Naive thymus-derived CD4-positive, alpha-beta T cell (primary cell): ENCODE measurements at regions not wholly inside any gene's neighbourhood (a gene's known extent, or its start where the extent isn't known, plus 50 kb on each side); places are given as distances from the start of the nearest gene placed in this dataset.

Experiments used
- ATAC-seq: fragments of 150-1000 bp; cut with Tn5 transposase; 2 replicates; pipeline ENCODE4 v1.10.0; 2021; ENCODE audit warnings: mild to moderate bottlenecking, moderate library complexity
- CTCF ChIA-PET: fragments of 350-600 bp; sonication (Branson Sonifier 250); formaldehyde crosslinking; loops from one replicate; lab custom pipeline; 2021; ENCODE audit warnings: antibody characterized with exemption; lab: Charles Lee
- POLR2A ChIA-PET: fragments of 350-600 bp; sonication (Branson Sonifier 250); formaldehyde crosslinking; loops from one replicate; lab custom pipeline; 2021; ENCODE audit warnings: antibody characterized with exemption, inconsistent platforms; lab: Charles Lee
- DNase-seq, 9 donors: peaks; one replicate each; pipeline versions ENCODE4 v3.0.0 to v3.0.0-alpha.2; 2020 to 2022; ENCODE audit warnings: mixed read lengths in 1 of 9
- H3K27ac ChIP-seq: one replicate; pipeline ENCODE4 v1.7.0; 2013; ENCODE audit warnings: mild to moderate bottlenecking, low read depth, low read length, moderate library complexity
- H3K27me3 ChIP-seq, 2 donors: one replicate each; pipeline ENCODE4 v1.7.0; 2013; ENCODE audit warnings: low read length in 2 of 2, mild to moderate bottlenecking in 2 of 2, moderate library complexity in 2 of 2; ENCODE audit not compliant: control insufficient read depth in 2 of 2, insufficient read depth in 2 of 2
- H3K36me3 ChIP-seq, 3 experiments: 1 replicate in 2 of 3; 2 replicates in 1 of 3; pipeline ENCODE4 v1.7.0; 2013; ENCODE audit warnings: low read length in 3 of 3, mild to moderate bottlenecking in 3 of 3, moderate library complexity in 1 of 3; ENCODE audit not compliant: insufficient read depth in 3 of 3, control insufficient read depth in 2 of 3
- H3K4me1 ChIP-seq, 2 donors: one replicate each; pipeline ENCODE4 v1.7.0; 2013; ENCODE audit warnings: low read length in 2 of 2, mild to moderate bottlenecking in 2 of 2, moderate library complexity in 1 of 2; ENCODE audit not compliant: control insufficient read depth in 2 of 2, insufficient read depth in 2 of 2
- H3K4me3 ChIP-seq: 2 replicates; pipeline ENCODE4 v1.7.0; 2013; ENCODE audit warnings: mild to moderate bottlenecking, low read length
- H3K9me3 ChIP-seq, 3 experiments: 1 replicate in 2 of 3; 2 replicates in 1 of 3; pipeline ENCODE4 v1.7.0; 2013; ENCODE audit warnings: low read length in 3 of 3; ENCODE audit not compliant: control insufficient read depth in 2 of 3
- H3K27ac Mint-ChIP-seq, 9 donors: one replicate each; pipeline ENCODE4 v1.8.0; 2020 to 2022; ENCODE audit warnings: mixed read lengths in 9 of 9, mild to moderate bottlenecking in 8 of 9, moderate library complexity in 5 of 9, inconsistent platforms in 2 of 9
- H3K27me3 Mint-ChIP-seq, 5 donors: one replicate each; pipeline ENCODE4 v1.8.0; 2021 to 2022; ENCODE audit warnings: mixed read lengths in 5 of 5, mild to moderate bottlenecking in 1 of 5
- H3K36me3 Mint-ChIP-seq, 5 donors: one replicate each; pipeline ENCODE4 v1.8.0; 2020 to 2022; ENCODE audit warnings: mixed read lengths in 5 of 5, mild to moderate bottlenecking in 3 of 5, inconsistent platforms in 1 of 5
- H3K4me1 Mint-ChIP-seq, 7 donors: one replicate each; pipeline ENCODE4 v1.8.0; 2020 to 2022; ENCODE audit warnings: mixed read lengths in 7 of 7, mild to moderate bottlenecking in 3 of 7, inconsistent platforms in 1 of 7
- H3K4me3 Mint-ChIP-seq, 10 donors: one replicate each; pipeline ENCODE4 v1.8.0; 2020 to 2022; ENCODE audit warnings: mild to moderate bottlenecking in 10 of 10, mixed read lengths in 10 of 10, moderate library complexity in 6 of 10, inconsistent platforms in 2 of 10
- H3K9me3 Mint-ChIP-seq, 11 donors: one replicate each; pipeline ENCODE4 v1.8.0; 2020 to 2022; ENCODE audit warnings: mixed read lengths in 11 of 11, mild to moderate bottlenecking in 4 of 11, inconsistent platforms in 1 of 11, moderate library complexity in 1 of 11
- intact Hi-C, 2 donors: fragments of 100-400 bp; cut with micrococcal nuclease; formaldehyde crosslinking; loops; one replicate each; pipeline ENCODE4 v1.15.1; 2023

DNA sequence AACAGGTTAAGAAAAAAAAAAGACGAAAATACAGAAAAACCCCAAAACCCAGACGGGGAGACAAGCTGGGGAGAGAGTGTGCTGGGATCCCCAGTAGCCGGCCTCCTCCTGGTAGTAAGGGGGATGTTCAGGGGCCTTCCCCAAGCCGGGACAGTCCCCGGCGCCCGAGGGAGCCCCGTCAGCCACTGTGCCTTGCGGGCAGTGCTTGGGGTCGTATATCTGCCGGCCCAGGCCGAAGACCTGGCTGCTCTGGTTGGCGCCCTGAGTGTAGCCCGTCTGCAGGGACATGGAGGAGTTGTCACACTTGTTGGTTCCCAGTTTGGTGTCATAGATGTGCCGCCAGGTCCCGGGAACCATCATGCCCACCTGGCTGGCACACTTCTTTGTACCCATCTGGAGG lies 287.2 kb upstream of the GADL1 start:
- no peak for DNase-seq
- peaks cover 0 to 5% (median 0%) of the 10 kb centered on the region in 5 donors for H3K36me3 Mint-ChIP-seq
- intact Hi-C loops: no loop called here

DNA sequence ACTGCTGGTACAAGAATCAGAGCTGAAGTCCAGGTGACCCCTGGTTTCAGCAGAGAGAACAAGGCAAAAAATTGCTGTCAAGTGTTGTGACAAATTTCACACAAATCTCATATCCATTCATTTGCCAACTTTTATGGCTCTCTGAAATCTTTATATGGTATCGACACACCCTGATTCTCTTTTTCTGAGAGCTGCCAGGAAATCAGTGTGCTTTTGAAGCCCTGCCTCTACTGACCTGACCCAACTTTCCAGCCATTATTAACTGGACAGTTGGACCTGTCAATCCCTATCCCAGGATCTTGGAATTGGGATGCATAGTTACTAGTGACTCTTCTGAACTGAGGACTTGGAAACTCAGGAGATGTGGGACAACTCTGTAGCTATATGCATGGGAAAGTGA lies 288.2 kb upstream of the GADL1 start:
- Mint-ChIP-seq H3K27ac (no peak overlapping the region), H3K4me1 (peaks cover 0 to 20% (median 9%) of the 10 kb centered on the region in 7 donors), H3K9me3 (peaks cover 0 to 10% (median 0%) of the 10 kb centered on the region in 11 donors), H3K36me3 (peaks cover 0 to 5% (median 0%) of the 10 kb centered on the region in 5 donors), H3K4me3 (no peak overlapping the region), H3K27me3 (no peaks in the 10 kb centered on the region)
- H3K9me3 ChIP-seq: no peaks in the 10 kb centered on the region
- no peak for ATAC-seq
- no peaks in the 10 kb centered on the region for H3K27me3 ChIP-seq
- no peaks in the 10 kb centered on the region for H3K36me3 ChIP-seq
- POLR2A ChIA-PET: no interaction called here
- H3K27ac ChIP-seq: no peak overlapping the region
- CTCF ChIA-PET: no interaction called here
- DNase-seq: no peak
- no peaks in the 10 kb centered on the region for H3K4me1 ChIP-seq
- intact Hi-C loops: no loop called here
- H3K4me3 ChIP-seq: no peak overlapping the region

More for the DNA sequence above, 287.2 kb upstream of the GADL1 start:
- Histone ChIP-seq H3K27me3 (no peaks in the 10 kb centered on the region), H3K4me3 (no peak overlapping the region), H3K36me3 (no peaks in the 10 kb centered on the region), H3K9me3 (no peaks in the 10 kb centered on the region), H3K4me1 (no peaks in the 10 kb centered on the region), H3K27ac (no peak overlapping the region)
- H3K27ac Mint-ChIP-seq: no peak overlapping the region
- no peaks in the 10 kb centered on the region for H3K27me3 Mint-ChIP-seq
- no peak for ATAC-seq
- H3K4me3 Mint-ChIP-seq: no peak overlapping the region
- ChIA-PET CTCF (no interaction called here), POLR2A (no interaction called here)
- peaks cover 0 to 13% (median 0%) of the 10 kb centered on the region in 11 donors for H3K9me3 Mint-ChIP-seq
- H3K4me1 Mint-ChIP-seq: peaks cover 0 to 14% (median 11%) of the 10 kb centered on the region in 7 donors

DNA sequence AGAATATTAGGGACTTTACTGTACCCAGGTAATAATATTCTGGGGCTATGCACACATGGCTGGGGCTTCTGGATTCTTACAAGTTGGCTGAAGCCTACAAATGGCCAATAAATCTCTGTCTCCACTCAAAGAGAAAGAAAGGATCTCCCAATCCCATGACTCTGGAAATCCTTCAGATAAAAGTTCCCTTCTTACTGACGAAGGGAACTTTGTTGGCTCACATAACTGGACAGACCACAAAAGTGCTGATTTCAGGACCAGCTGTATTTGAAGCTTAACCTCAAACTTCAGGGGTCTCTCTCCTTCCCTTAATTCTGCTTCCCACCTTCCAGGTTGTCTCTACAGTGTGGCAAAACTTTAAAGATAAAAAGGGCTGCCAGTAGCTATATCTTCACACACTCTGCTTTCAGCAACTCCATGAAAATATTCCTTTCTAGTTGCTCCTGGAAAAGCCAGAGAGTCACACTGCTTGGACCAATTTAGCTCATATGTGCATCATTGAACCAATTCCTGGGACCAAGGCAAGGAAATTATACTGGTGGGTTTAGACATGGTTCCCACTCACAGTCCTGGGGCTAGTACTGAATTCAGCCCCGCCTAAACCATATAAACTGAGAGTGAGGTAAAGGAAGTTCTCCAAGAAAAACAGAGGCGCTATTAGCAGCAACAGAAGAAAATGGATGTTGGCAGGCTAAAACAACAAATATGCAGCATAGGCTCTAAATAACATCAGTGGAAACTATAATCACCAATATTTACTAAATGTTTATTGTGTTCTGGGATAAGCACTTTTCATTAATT lies 290.0 kb upstream of the GADL1 start:
- H3K36me3 ChIP-seq: no peaks in the 10 kb centered on the region
- ATAC-seq: no peak
- no peak overlapping the region for H3K27ac Mint-ChIP-seq
- H3K27me3 Mint-ChIP-seq: no peaks in the 10 kb centered on the region
- no peaks in the 10 kb centered on the region for H3K9me3 ChIP-seq
- intact Hi-C loops: no loop called here
- H3K4me1 Mint-ChIP-seq: peaks cover 0 to 27% (median 4%) of the 10 kb centered on the region in 7 donors
- H3K36me3 Mint-ChIP-seq: peaks cover 0 to 3% (median 0%) of the 10 kb centered on the region in 5 donors
- DNase-seq: no peak
- no peak overlapping the region for H3K4me3 ChIP-seq
- ChIA-PET CTCF (no interaction called here), POLR2A (no interaction called here)
- no peaks in the 10 kb centered on the region for H3K27me3 ChIP-seq
- no peak overlapping the region for H3K27ac ChIP-seq
- H3K4me3 Mint-ChIP-seq: no peak overlapping the region
- peaks cover 0 to 11% (median 0%) of the 10 kb centered on the region in 11 donors for H3K9me3 Mint-ChIP-seq
- no peaks in the 10 kb centered on the region for H3K4me1 ChIP-seq

DNA sequence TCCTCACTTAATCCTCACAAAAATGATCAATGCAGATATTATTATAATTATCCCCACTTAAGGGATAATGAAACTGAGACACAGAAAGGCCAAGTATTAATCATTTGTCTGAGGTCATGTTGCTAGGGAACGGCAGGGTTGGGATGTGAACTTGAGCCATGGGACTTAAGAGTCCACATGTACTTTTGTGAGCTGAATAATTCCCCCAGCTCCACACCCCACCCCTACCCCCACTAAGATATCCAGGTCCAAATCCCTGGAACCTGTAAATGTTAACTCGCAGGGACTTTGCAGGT lies 290.5 kb upstream of the GADL1 start:
- intact Hi-C loops: no loop called here
- peaks cover 0 to 27% (median 4%) of the 10 kb centered on the region in 7 donors for H3K4me1 Mint-ChIP-seq
- Histone ChIP-seq H3K27ac (no peak overlapping the region), H3K36me3 (no peaks in the 10 kb centered on the region), H3K27me3 (no peaks in the 10 kb centered on the region), H3K4me1 (no peaks in the 10 kb centered on the region), H3K9me3 (no peaks in the 10 kb centered on the region), H3K4me3 (no peak overlapping the region)
- H3K27me3 Mint-ChIP-seq: no peaks in the 10 kb centered on the region
- H3K27ac Mint-ChIP-seq: no peak overlapping the region
- POLR2A ChIA-PET: no interaction called here
- ATAC-seq: no peak
- CTCF ChIA-PET: no interaction called here
- H3K36me3 Mint-ChIP-seq: peaks cover 0 to 3% (median 0%) of the 10 kb centered on the region in 5 donors
- no peak overlapping the region for H3K4me3 Mint-ChIP-seq
- no peak for DNase-seq
- H3K9me3 Mint-ChIP-seq: peaks cover 0 to 8% (median 0%) of the 10 kb centered on the region in 11 donors

DNA sequence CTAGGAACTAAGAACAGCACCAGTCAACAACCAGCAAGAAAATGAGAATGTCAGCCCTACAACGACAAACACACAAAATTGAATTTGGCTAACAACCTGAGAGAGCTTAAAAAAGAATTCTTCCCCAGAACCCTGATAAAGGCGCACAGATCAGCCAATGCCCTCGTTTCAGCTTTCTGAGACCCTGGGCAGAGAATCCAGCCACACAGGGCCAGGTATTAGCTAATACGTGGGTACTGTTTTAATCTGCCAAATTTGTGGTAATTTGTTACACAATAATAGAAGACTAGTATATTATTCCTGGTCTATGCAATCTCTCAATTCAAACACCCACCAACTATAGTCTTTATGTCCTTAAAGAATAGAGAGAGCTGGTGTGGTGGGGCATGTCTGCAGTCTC lies 291.6 kb upstream of the GADL1 start:
- CTCF ChIA-PET: no interaction called here
- no peak overlapping the region for H3K4me3 Mint-ChIP-seq
- POLR2A ChIA-PET: no interaction called here

DNA sequence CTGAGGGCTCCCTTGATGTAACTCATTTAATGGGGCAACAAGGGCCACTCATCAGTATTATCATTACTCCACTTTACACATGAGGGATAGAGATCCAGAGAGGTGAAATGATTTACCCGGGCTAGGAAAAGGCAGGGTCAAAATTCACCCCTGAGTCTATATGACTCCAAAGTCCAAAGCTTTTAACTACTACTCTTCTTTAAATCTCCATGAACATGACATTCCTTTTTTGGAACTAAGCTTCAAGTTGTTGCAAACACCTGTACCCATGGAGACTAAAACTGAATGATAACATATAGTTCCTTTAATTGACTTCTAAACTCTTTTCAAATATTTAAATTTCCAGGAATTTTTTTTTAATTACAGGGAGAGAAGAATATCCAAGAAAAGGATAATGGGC lies 292.9 kb upstream of the GADL1 start:
- no peaks in the 10 kb centered on the region for H3K27me3 ChIP-seq
- no peaks in the 10 kb centered on the region for H3K27me3 Mint-ChIP-seq
- ATAC-seq: no peak
- H3K27ac Mint-ChIP-seq: no peak overlapping the region
- peaks cover 0 to 5% (median 0%) of the 10 kb centered on the region in 5 donors for H3K36me3 Mint-ChIP-seq
- no peaks in the 10 kb centered on the region for H3K9me3 ChIP-seq
- H3K4me1 ChIP-seq: no peaks in the 10 kb centered on the region
- ChIA-PET CTCF (interaction anchor here (0.6 to 0.7 kb wide), 2 partner anchors 48 to 832 kb away, joined by 3 to 4 read pairs; no protein-coding TSS in a partner anchor), POLR2A (no interaction called here)
- H3K4me1 Mint-ChIP-seq: peaks cover 0 to 27% (median 4%) of the 10 kb centered on the region in 7 donors
- no peak for DNase-seq
- H3K36me3 ChIP-seq: no peaks in the 10 kb centered on the region
- no peak overlapping the region for H3K4me3 ChIP-seq
- peaks cover 0 to 10% (median 0%) of the 10 kb centered on the region in 11 donors for H3K9me3 Mint-ChIP-seq
- intact Hi-C loops: no loop called here
- H3K4me3 Mint-ChIP-seq: no peak overlapping the region
- H3K27ac ChIP-seq: no peak overlapping the region

More for the DNA sequence above, 291.6 kb upstream of the GADL1 start:
- no peak overlapping the region for H3K27ac Mint-ChIP-seq
- intact Hi-C loops: no loop called here
- Histone ChIP-seq H3K9me3 (no peaks in the 10 kb centered on the region), H3K27ac (no peak overlapping the region), H3K27me3 (no peaks in the 10 kb centered on the region), H3K4me1 (no peaks in the 10 kb centered on the region), H3K4me3 (no peak overlapping the region), H3K36me3 (no peaks in the 10 kb centered on the region)
- no peaks in the 10 kb centered on the region for H3K36me3 Mint-ChIP-seq
- H3K9me3 Mint-ChIP-seq: peaks cover 0 to 5% (median 0%) of the 10 kb centered on the region in 11 donors
- DNase-seq (no peak), ATAC-seq (no peak)
- H3K27me3 Mint-ChIP-seq: no peaks in the 10 kb centered on the region
- H3K4me1 Mint-ChIP-seq: peaks cover 0 to 27% (median 1%) of the 10 kb centered on the region in 7 donors

DNA sequence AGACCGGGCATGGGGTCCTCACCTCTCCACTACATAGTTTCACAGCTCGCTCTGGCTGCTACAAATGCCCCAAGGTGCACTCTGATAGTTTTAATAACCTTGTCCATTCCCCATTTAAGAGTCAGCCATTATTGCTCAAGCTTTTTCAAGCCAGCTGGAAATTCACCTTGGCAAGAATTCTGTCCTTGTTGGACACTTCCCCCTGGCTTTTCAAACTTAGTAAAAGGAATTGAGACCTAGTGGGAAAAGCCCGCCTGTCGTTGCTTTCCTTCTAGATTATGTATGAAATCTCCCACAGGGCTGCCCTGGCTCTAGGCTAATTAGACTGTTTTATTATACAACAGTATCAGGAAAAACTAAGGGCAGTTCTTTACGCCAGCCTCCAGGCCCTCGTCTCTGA lies 293.7 kb upstream of the GADL1 start:
- ChIA-PET CTCF (no interaction called here), POLR2A (no interaction called here)
- Histone ChIP-seq H3K27ac (no peak overlapping the region), H3K4me3 (no peak overlapping the region), H3K36me3 (no peaks in the 10 kb centered on the region), H3K4me1 (no peaks in the 10 kb centered on the region), H3K9me3 (no peaks in the 10 kb centered on the region), H3K27me3 (no peaks in the 10 kb centered on the region)
- H3K27me3 Mint-ChIP-seq: no peaks in the 10 kb centered on the region
- ATAC-seq (no peak), DNase-seq (no peak)
- H3K27ac Mint-ChIP-seq: no peak overlapping the region
- no peak overlapping the region for H3K4me3 Mint-ChIP-seq
- H3K9me3 Mint-ChIP-seq: peaks cover 0 to 9% (median 0%) of the 10 kb centered on the region in 11 donors
- H3K36me3 Mint-ChIP-seq: peaks cover 0 to 6% (median under 1%) of the 10 kb centered on the region in 5 donors
- H3K4me1 Mint-ChIP-seq: peaks cover 0 to 29% (median 5%) of the 10 kb centered on the region in 7 donors
- intact Hi-C loops: no loop called here
